ENCODE measurements at regions not wholly inside any gene's neighbourhood (a gene's known extent, or its start where the extent isn't known, plus 50 kb on each side); places are given as distances from the start of the nearest gene placed in this dataset.

DNA sequence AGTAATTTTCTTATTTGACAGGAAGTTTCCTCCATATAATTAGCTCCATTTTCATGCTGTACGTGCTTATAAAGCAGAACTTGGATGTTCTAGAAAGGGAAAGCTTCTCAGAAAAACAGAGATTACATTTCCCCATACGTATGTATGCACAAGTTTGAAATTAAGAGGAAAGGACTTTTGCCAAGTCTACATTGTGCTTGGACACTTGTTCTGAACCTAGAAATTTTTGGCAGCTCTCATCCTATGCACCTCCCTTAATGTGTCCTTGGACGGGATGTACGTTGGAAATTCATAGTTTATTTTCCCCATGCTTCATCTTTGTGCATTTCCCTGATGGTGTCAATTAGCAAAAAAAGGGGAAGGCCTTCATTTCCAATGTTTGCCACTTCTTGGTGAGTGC lies 322.7 kb downstream of the BLID start:
- no peaks in the 10 kb centered on the region for H3K4me1 Mint-ChIP-seq (ENCODE audit: unreplicated experiment)
- no peaks in the 10 kb centered on the region for H3K36me3 Mint-ChIP-seq (ENCODE audit: unreplicated experiment)
- H3K27ac Mint-ChIP-seq (ENCODE audit: unreplicated experiment): no peak overlapping the region
- H3K27me3 Mint-ChIP-seq (ENCODE audit: unreplicated experiment): no peaks in the 10 kb centered on the region
- no peak overlapping the region for H3K4me3 Mint-ChIP-seq (ENCODE audit: unreplicated experiment)
- TF ChIP-seq, protein P1, sequence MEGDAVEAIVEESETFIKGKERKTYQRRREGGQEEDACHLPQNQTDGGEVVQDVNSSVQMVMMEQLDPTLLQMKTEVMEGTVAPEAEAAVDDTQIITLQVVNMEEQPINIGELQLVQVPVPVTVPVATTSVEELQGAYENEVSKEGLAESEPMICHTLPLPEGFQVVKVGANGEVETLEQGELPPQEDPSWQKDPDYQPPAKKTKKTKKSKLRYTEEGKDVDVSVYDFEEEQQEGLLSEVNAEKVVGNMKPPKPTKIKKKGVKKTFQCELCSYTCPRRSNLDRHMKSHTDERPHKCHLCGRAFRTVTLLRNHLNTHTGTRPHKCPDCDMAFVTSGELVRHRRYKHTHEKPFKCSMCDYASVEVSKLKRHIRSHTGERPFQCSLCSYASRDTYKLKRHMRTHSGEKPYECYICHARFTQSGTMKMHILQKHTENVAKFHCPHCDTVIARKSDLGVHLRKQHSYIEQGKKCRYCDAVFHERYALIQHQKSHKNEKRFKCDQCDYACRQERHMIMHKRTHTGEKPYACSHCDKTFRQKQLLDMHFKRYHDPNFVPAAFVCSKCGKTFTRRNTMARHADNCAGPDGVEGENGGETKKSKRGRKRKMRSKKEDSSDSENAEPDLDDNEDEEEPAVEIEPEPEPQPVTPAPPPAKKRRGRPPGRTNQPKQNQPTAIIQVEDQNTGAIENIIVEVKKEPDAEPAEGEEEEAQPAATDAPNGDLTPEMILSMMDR (IDR thresholded peaks at IDR 0.05): no peak
- peaks cover 2% of the 10 kb centered on the region for H3K9me3 Mint-ChIP-seq (ENCODE audit: unreplicated experiment)
- no peak for DNase-seq (ENCODE audit: extremely low spot score, unreplicated experiment)

DNA sequence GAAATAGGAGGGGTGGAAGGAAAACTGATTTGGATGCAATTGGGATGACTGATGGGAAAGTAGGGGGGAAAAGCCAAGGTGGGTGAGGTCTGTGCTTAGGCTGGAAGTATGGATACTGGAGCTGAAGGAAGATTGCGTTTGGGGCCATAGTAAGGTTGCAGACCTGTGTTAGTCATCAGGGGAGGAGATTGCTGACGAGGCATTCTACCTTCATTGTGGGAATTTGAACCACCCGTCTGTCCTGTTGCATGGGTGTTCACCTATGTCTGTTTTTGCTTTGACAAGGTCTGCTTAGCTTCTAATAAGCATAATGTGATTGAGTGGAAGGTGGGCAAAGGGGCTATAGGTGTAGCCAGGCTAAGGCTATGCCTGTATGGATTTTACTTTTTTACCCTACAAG lies 323.8 kb downstream of the BLID start:
- Mint-ChIP-seq H3K27me3 (ENCODE audit: unreplicated experiment) (no peaks in the 10 kb centered on the region), H3K9me3 (ENCODE audit: unreplicated experiment) (no peaks in the 10 kb centered on the region), H3K4me1 (ENCODE audit: unreplicated experiment) (no peaks in the 10 kb centered on the region), H3K4me3 (ENCODE audit: unreplicated experiment) (no peak overlapping the region), H3K36me3 (ENCODE audit: unreplicated experiment) (no peaks in the 10 kb centered on the region), H3K27ac (ENCODE audit: unreplicated experiment) (no peak overlapping the region)
- no peak for DNase-seq (ENCODE audit: extremely low spot score, unreplicated experiment)
- TF ChIP-seq, protein P1 (IDR thresholded peaks at IDR 0.05): no peak

DNA sequence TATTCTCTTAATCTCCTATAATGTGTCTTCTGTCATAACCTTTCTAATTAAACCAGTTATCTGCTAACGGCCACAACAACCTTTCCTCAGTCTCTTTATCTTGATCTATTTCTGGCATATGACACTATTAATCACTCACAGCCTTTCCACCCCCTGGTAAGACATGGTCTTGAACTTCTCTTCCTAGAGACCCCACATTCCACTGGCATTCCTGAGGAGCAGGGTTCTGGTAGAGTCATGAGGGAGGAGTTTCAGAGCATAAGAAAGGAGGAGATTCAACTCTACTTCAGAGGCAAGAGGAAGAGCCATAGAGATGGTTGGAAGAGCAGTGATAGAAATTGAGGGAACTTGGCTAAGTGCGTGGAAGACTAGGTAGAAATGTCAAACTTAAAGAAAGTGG lies 325.6 kb downstream of the BLID start:
- Mint-ChIP-seq H3K27ac (ENCODE audit: unreplicated experiment) (no peak overlapping the region), H3K27me3 (ENCODE audit: unreplicated experiment) (no peaks in the 10 kb centered on the region)

DNA sequence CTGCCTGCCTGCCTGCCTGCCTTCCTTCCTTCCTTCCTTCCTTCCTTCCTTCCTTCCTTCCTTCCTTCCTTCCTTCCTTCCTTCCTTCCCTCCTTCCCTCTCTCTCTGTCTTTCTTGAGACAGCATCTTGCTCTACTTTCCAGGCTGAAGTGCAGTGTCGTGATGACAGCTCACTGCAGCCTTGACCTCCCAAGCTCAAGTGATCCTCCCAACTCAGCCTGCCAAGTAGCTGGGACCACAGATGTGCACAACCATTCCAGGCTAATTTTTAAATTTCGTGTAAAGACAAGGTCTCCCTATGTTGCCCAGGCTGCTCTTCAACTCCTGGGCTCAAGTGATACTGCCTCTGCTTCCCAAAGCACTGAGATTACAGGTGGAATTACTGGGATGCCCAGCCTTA lies 328.2 kb upstream of the SORL1-AS1 start:
- no peak for DNase-seq (ENCODE audit: extremely low spot score, unreplicated experiment)
- H3K27me3 Mint-ChIP-seq (ENCODE audit: unreplicated experiment): peaks cover 4% of the 10 kb centered on the region
- TF ChIP-seq, protein P1 (IDR thresholded peaks at IDR 0.05): no peak
- H3K4me1 Mint-ChIP-seq (ENCODE audit: unreplicated experiment): no peaks in the 10 kb centered on the region
- no peaks in the 10 kb centered on the region for H3K36me3 Mint-ChIP-seq (ENCODE audit: unreplicated experiment)
- no peak overlapping the region for H3K4me3 Mint-ChIP-seq (ENCODE audit: unreplicated experiment)
- no peak overlapping the region for H3K27ac Mint-ChIP-seq (ENCODE audit: unreplicated experiment)
- H3K9me3 Mint-ChIP-seq (ENCODE audit: unreplicated experiment): peaks cover 8% of the 10 kb centered on the region

More for the DNA sequence above, 325.6 kb downstream of the BLID start:
- Mint-ChIP-seq H3K4me3 (ENCODE audit: unreplicated experiment) (no peak overlapping the region), H3K9me3 (ENCODE audit: unreplicated experiment) (no peaks in the 10 kb centered on the region), H3K36me3 (ENCODE audit: unreplicated experiment) (no peaks in the 10 kb centered on the region), H3K4me1 (ENCODE audit: unreplicated experiment) (no peaks in the 10 kb centered on the region)
- TF ChIP-seq, protein P1 (IDR thresholded peaks at IDR 0.05): no peak
- DNase-seq (ENCODE audit: extremely low spot score, unreplicated experiment): no peak

DNA sequence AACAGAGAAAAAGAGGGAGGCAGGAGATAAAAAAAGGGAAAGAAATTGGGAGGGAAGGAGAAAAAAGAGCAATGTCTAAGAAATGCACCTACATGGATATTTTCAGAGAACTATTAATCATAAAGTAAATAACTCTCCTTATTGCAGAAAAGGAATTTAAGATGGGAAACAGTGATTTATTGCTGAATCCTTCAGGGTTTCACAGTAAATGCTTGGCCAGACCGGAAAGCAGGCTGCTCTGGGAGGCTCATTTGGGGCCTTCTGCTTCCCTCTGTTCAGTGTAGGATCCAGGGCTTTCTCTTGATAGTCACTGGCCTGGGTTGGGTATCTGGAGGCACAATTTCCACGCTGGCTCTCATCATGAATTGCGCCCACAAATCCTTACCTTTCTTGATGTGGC lies 324.3 kb upstream of the SORL1-AS1 start:
- Mint-ChIP-seq H3K36me3 (ENCODE audit: unreplicated experiment) (no peaks in the 10 kb centered on the region), H3K27ac (ENCODE audit: unreplicated experiment) (no peak overlapping the region), H3K27me3 (ENCODE audit: unreplicated experiment) (no peaks in the 10 kb centered on the region), H3K9me3 (ENCODE audit: unreplicated experiment) (no peaks in the 10 kb centered on the region), H3K4me1 (ENCODE audit: unreplicated experiment) (no peaks in the 10 kb centered on the region), H3K4me3 (ENCODE audit: unreplicated experiment) (no peak overlapping the region)
- no peak for DNase-seq (ENCODE audit: extremely low spot score, unreplicated experiment)
- TF ChIP-seq, protein P1 (IDR thresholded peaks at IDR 0.05): no peak
